ENCODE measurements at regions not wholly inside any gene's neighbourhood (a gene's known extent, or its start where the extent isn't known, plus 50 kb on each side); places are given as distances from the start of the nearest gene placed in this dataset.

DNA sequence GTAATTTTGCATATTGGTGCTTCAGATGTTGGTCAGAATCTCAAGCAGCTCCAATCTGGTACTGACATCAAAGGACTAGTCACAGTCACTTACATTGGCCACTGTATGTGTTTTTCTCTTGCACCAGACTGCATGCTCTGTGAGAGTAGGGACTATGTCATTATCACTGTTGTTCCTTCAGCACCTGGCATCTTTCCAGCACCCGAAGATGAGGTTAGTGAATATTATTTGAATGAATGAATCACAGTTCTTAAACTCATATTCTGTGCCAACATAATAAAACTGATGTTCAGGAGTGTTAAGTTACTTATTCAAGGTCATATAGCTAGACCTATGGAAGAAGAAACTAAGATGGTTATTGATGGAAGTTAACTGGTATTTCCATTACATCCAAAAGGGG lies 204.5 kb upstream of the TBX3 start:
- Mint-ChIP-seq H3K36me3 (peaks cover 0 to 9% of the 10 kb centered on the region in 2 donors), H3K27ac (no peak overlapping the region), H3K9me3 (peaks cover 7 to 8% of the 10 kb centered on the region in 2 donors)
- no peak for DNase-seq (ENCODE audit: low spot score in 2 of 2)
- ATAC-seq = no peak

DNA sequence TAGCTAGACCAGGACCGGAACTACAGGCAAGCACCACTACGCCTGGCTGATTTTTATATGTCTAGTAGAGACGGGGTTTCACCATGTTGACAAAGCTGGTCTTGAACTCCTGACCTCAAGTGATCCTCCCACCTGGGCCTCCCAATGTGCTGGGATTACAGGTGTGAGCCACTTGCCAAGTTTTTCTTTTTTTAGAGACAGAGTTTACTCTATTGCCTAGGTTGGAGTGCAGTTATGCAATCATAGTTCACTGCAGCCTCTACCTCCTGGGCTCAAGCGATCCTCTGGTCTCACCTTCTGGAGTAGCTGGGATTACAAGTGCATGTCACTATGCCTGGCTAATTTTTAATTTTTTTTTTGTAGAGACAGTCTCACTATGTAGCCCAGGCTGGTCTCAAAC lies 201.5 kb upstream of the TBX3 start:
- DNase-seq (ENCODE audit: low spot score in 2 of 2) (no peak), ATAC-seq (no peak)
- H3K36me3 Mint-ChIP-seq = peaks cover 0 to 13% of the 10 kb centered on the region in 2 donors
- H3K27ac Mint-ChIP-seq = no peak overlapping the region
- H3K9me3 Mint-ChIP-seq = peaks cover 7 to 15% of the 10 kb centered on the region in 2 donors

DNA sequence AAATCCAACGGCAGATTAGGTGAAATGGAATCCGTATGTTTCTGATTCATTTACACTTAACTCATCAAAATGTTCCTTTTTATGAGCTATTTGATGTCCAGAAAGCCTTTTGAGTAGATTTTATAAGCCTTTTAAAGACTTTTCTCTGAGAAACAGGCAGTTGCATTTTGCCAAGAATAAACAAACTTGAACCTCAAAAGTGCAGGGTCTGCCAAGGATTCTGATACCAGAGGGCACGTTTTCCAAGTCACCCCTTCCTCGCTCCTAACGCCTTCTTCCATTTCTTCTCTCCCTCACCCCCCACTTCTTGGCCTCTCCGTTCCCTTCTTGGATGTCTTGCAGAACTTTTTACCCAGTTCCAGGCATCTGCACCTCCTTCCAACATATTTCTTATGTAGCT lies 200.6 kb upstream of the TBX3 start:
- Mint-ChIP-seq H3K36me3 (peaks cover 0 to 13% of the 10 kb centered on the region in 2 donors), H3K27ac (no peak overlapping the region), H3K9me3 (peaks cover 7 to 15% of the 10 kb centered on the region in 2 donors)
- ATAC-seq (no peak), DNase-seq (ENCODE audit: low spot score in 2 of 2) (no peak)

DNA sequence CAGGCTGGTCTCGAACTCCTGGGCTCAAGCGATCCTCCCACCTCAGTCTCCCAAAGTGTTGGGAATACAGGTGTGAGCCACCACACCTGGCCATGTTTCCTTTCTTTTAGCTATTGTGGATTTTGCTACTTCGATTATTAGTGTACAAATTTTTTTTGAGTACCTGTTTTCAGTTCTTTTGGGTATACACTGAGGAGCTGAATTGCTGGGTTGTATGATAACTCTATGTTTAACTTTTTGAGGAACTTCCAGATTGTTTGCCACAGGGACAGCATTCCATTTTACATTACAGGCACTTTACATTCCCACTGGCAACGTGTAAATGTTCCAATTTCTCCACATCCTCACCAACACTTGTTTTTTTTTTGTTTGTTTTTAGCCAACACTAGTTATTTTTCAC lies 198.1 kb upstream of the TBX3 start:
- no peak for ATAC-seq
- Mint-ChIP-seq H3K36me3 (peaks cover 0 to 13% of the 10 kb centered on the region in 2 donors), H3K27ac (no peak overlapping the region), H3K9me3 (peaks cover 7 to 16% of the 10 kb centered on the region in 2 donors)
- no peak for DNase-seq (ENCODE audit: low spot score in 2 of 2)

DNA sequence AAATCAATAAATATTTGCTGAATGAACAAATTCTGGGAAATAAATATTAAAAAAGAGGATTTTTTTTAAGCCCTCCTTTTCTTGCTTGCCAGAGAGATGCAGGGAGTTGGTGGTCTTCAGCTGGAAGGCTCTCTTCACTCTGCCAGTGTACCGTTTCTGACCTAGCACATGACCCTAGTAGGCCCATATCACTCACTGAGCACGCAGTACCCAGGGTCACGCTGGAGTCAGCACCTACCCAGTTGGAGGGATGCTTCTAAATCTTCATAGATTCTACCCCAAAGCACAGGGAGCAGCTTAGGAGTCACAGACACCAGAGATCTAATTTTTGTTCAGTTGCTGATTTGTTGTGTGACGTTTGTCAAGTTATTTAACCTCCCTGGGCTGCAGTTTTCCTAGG lies 195.4 kb upstream of the TBX3 start:
- no peak for ATAC-seq
- Mint-ChIP-seq H3K36me3 (peaks cover 0 to 9% of the 10 kb centered on the region in 2 donors), H3K9me3 (peaks cover 7 to 19% of the 10 kb centered on the region in 2 donors), H3K27ac (no peak overlapping the region)
- DNase-seq (ENCODE audit: low spot score in 2 of 2) = no peak

DNA sequence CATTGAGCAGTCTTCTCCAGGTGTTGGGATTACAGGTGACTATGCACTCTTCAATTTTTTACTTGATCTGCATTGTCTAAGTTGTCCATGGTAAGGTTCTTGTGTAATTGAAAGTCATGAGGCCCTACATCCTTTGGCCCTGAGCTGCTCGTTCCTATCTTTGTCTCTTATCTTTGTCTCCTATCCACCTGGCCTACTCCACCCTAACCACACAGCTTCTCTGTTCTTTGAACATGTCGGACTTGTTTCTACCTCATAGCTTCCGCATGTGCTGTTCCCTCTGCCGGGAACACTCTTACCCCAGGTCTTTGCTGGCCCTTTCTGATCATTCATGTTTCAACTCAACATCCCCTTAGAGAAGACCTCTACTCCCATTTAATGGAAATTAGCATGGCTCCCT lies 194.8 kb upstream of the TBX3 start:
- Mint-ChIP-seq H3K36me3 (peaks cover 0 to 9% of the 10 kb centered on the region in 2 donors), H3K27ac (no peak overlapping the region), H3K9me3 (peaks cover 7 to 19% of the 10 kb centered on the region in 2 donors)
- no peak for ATAC-seq
- no peak for DNase-seq (ENCODE audit: low spot score in 2 of 2)

DNA sequence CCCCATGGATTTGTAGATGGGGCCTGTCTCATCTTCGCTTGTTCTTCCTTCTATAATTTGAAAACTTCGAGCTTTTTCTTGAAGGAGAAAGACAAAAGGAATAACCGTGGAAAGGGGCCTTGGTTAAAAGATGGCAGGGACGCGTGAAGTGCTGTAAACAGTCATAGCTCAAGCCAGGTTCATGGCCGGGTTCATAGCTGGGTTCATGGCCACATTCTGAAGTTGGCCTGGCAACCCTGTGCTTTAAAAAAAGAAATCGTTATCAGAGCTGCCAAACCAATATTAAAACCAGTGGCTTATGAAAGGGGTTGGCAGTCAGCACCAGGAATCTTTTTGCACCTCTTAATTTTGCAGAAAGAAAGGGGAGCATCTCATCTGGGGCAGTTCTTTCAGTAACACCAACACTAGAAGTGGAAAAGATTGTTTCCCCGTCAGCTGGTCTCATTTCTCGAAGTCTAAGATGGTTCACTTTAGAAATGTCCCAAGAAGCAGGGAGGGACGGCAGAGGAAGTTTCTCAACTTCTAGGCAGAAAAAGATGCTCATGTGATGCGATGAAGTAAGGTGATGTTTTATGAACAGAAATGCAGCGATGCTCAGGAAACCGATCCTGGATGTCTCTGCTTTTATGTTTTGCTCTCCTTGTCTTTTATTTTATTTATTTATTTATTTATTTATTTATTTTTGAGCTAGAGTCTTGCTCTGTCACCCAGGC lies 193.1 kb upstream of the TBX3 start:
- no peak for ATAC-seq
- H3K27ac Mint-ChIP-seq = no peak overlapping the region
- peaks cover 0 to 7% of the 10 kb centered on the region in 2 donors for H3K9me3 Mint-ChIP-seq
- DNase-seq (ENCODE audit: low spot score in 2 of 2) = no peak
- no peaks in the 10 kb centered on the region for H3K36me3 Mint-ChIP-seq

DNA sequence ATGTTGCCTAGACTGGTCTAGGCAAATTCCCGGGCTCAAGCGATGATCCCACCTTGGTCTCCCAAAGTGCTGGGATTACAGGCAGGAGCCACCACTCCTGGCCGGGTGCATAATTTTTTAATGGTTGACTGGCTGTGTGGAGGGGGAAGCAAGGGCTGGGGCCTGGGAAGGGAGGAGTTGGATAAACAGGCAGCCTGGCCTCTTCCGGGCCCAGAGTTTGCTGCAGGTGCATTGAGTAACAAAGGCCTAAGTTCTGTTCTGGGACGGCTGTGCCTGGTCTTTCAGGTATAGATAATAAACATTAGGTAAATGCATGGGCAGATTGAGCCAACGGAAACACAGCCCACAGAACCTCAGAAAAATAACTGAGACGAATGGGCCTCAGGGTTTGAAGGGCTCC lies 191.3 kb upstream of the TBX3 start:
- Mint-ChIP-seq H3K27ac (no peak overlapping the region), H3K9me3 (peaks cover 5 to 7% of the 10 kb centered on the region in 2 donors), H3K36me3 (no peaks in the 10 kb centered on the region)
- no peak for ATAC-seq
- no peak for DNase-seq (ENCODE audit: low spot score in 2 of 2)

DNA sequence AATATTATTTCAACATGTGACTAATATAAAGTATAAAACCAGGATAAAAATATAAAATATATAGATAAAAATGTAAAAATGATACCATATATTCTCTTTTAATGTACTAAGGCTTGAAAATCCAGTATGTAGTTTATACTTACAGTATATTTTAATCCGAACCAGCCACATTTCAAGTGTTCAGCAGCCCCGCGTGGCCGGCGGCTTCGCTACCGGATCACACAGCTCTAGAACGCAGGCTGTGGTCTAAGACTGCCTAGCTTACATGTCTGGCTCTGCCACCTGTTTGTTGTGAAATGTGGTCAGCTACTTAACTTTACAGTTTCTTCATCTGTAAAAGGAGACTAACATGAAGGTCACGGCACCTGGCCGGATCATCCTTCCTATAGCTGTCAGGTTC lies 189.7 kb upstream of the TBX3 start:
- Mint-ChIP-seq H3K36me3 (no peaks in the 10 kb centered on the region), H3K27ac (no peak overlapping the region), H3K9me3 (peaks cover 5 to 7% of the 10 kb centered on the region in 2 donors)
- no peak for DNase-seq (ENCODE audit: low spot score in 2 of 2)
- ATAC-seq = no peak

DNA sequence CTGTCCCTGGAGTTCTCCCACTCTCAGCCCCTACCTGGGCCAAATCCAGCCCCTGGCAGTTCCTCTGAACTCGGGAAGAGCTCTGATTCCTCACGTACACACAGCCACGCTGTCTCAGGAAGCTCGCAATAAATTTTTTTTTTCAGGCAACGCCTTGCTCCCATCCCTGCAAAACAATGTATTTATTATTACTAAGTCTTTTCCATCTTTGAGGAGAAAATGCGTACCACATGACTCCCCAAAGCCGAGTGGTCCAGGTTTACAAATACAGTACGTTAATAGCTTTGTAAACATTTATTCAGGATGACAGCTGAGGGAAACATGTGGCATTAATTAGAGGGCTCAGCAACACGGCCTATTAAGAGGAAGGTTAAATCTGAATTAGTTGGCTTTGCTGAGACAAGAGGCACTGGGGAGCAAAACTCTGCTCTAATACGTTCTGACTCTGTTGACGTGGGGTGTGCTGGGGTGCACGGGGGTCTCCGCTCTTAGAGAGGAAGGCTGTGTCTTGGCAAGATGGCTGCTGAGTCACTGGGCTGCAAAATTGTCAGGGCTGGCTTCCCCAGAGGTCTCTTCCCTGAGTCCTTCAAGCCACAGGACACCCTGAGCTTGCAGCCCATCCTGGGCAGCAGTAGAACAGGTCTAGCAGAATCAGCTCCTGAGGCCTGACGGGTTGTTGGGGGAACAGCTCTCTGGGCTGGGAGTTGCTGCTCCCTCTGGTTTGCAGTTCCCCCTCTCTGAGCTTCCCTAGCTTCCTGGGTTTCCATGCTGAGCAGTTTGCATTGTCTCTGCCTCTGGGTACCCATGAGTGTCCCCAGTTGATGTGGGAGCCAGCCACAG lies 185.2 kb upstream of the TBX3 start:
- Mint-ChIP-seq H3K27ac (no peak overlapping the region), H3K9me3 (peaks cover 10 to 21% of the 10 kb centered on the region in 2 donors), H3K36me3 (no peaks in the 10 kb centered on the region)
- no peak for ATAC-seq
- no peak for DNase-seq (ENCODE audit: low spot score in 2 of 2)

DNA sequence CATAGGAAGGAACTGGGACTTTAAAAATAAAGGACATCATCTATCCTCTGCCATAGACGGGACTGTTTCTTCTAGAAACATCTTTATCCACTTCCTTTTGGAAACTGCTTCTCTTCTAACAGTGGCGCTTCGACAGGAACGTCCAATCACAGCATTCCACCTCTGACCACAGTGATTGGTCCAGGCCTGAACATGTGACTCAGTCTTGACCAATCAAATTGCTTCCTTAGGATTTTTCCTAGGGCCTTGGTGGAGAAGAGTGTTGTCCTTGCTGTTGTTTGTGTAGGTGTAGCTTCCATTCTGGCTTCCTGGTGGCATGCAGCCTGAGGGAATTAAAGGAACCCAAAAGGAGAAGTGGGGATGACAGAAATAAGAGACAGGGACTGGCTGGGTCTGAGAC lies 182.4 kb upstream of the TBX3 start:
- DNase-seq (ENCODE audit: low spot score in 2 of 2) (no peak), ATAC-seq (no peak)
- Mint-ChIP-seq H3K36me3 (peaks cover 0 to 12% of the 10 kb centered on the region in 2 donors), H3K9me3 (peaks cover 16 to 29% of the 10 kb centered on the region in 2 donors), H3K27ac (no peak overlapping the region)

DNA sequence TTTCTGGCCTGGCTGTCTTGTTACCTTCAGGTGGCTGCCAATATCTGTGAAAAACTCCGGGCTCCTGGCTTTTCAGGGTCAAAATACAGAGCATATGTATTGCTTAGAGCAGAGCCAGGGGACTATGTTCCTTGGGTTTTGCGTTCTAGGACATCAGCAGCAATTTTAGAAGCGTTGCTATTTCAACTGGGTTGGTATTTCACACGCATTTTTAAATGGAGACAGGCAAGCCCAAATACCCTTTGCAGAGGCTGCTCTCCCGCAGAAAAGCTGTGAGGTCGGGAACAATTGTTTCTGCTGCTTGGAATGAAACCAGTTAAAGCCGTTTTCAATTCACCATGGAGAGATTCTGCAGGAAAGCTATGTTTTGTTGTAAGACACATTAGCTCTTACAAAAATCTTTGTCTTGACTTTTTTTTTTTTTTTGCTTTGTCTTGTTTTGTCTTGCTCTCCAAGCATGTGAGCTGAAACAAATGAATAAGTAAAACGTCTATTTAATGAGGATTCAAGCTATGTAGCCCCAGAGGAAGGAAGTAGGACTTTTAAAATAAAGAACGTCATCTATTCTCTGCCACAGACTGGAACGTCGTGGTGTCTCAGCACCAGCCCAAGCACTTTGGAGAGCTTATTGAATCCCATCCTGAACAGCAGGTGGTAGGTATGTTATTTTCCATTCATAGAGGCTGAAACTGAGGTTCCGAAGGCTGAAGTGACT lies 181.0 kb upstream of the TBX3 start:
- no peak for ATAC-seq
- no peak for DNase-seq (ENCODE audit: low spot score in 2 of 2)
- Mint-ChIP-seq H3K9me3 (peaks cover 22 to 30% of the 10 kb centered on the region in 2 donors), H3K27ac (no peak overlapping the region), H3K36me3 (peaks cover 0 to 18% of the 10 kb centered on the region in 2 donors)

DNA sequence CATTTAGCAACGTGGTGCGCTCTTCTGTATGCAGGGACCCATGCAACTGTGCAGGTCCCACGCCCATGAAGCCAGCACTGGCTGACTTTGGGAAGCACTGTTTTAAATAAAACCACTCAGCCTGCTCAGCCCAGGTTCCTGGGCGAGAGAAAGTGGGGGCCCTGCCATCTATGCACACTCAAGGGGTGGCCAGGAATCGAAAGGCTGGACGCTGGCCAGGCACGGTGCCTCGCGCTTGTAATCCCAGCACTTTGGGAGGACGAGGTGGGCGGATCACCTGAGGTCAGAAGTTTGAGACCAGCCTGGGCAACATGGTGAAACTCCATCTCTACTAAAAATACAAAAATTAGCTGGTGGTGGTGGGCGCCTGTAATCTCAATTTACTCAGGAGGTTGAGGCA lies 179.9 kb upstream of the TBX3 start:
- H3K9me3 Mint-ChIP-seq = peaks cover 22 to 30% of the 10 kb centered on the region in 2 donors
- ATAC-seq = no peak
- H3K36me3 Mint-ChIP-seq = peaks cover 0 to 18% of the 10 kb centered on the region in 2 donors
- no peak overlapping the region for H3K27ac Mint-ChIP-seq
- DNase-seq (ENCODE audit: low spot score in 2 of 2) = no peak

DNA sequence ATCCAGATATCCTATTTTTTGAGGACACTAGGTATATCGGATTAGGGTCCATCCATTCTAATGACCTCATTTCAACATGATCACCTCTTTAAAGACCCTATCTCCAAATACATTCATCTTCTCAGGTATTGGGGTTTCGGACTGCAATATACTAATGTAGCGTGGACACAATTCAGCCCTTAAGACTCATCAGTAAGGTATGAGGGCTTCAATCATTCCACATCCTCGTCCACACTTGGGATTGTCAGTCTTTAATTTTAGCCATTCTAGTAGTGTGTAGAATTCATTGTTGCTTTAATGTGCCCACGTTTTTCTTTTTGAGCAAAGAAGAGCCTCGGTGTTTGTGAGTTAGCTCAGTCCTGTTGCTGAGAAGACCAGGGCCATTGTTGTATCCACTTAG lies 177.0 kb upstream of the TBX3 start:
- Mint-ChIP-seq H3K27ac (no peak overlapping the region), H3K9me3 (peaks cover 24 to 26% of the 10 kb centered on the region in 2 donors), H3K36me3 (peaks cover 0 to 18% of the 10 kb centered on the region in 2 donors)
- no peak for ATAC-seq
- no peak for DNase-seq (ENCODE audit: low spot score in 2 of 2)

DNA sequence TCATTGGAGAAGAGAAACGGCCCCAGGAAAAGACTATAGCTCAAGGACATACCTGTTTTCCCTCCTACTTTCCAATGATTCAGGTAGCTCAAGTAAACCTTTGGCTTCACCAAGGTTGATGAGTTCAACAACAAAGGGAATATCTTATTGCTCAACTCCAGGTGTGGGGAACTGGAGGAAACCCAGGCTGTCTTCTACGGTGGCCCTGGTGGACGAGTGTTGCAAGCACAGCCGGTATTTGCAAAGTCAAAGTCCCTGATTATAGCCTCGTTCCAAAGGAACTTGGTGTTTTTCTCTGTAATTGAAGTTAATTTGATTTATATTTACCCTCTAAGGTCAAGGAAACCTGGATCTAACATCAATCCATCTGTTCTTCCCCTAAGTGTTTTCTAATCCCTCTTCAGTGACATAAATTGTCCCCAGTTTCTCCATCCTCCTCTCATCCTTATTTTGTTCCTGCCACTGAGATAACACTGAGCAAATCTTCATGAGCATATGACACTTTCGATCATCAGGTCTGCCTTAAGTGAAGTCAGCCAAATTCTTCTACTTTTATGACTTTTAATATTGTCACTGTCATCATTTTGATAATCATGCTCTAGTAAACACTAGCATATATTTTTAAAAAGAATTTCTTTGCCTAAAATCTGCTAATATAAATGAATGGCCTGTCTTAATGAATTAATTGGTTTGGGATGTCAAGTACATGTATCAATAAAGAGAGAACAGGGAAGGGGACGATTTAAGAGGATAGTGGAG lies 174.6 kb upstream of the TBX3 start:
- H3K27ac Mint-ChIP-seq = no peak overlapping the region
- peaks cover 0 to 18% of the 10 kb centered on the region in 2 donors for H3K36me3 Mint-ChIP-seq
- ATAC-seq = no peak
- no peak for DNase-seq (ENCODE audit: low spot score in 2 of 2)
- H3K9me3 Mint-ChIP-seq = peaks cover 25 to 30% of the 10 kb centered on the region in 2 donors

DNA sequence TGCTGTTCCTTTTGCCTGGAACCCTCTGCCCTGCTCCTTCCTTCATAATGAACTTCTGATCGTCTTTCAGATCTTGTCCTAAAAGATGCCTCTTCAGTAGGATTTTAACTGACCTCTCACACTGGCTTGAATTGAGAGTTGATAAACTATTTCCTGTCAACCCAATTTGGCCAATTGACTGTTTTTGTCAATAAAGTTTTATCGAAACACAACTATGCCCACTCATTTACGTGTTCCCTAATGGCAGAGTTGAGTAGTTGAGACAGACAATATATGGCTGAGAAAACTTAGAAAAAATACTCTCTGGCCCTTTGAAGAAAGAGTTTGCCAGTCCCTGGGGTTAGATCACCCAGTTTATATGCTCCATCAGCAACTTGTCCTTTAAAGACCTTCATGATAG lies 171.7 kb upstream of the TBX3 start:
- no peak for ATAC-seq
- Mint-ChIP-seq H3K27ac (no peak overlapping the region), H3K36me3 (no peaks in the 10 kb centered on the region), H3K9me3 (peaks cover 17 to 24% of the 10 kb centered on the region in 2 donors)
- DNase-seq (ENCODE audit: low spot score in 2 of 2) = no peak

Data from activated naive CD4-positive, alpha-beta T cell treated with anti-CD3 and anti-CD28 coated beads, Interleukin-2, amount 50 U/mL, for 72 hours (primary cell).